ENCODE measurements at regions not wholly inside any gene's neighbourhood (a gene's known extent, or its start where the extent isn't known, plus 50 kb on each side); places are given as distances from the start of the nearest gene placed in this dataset.

DNA sequence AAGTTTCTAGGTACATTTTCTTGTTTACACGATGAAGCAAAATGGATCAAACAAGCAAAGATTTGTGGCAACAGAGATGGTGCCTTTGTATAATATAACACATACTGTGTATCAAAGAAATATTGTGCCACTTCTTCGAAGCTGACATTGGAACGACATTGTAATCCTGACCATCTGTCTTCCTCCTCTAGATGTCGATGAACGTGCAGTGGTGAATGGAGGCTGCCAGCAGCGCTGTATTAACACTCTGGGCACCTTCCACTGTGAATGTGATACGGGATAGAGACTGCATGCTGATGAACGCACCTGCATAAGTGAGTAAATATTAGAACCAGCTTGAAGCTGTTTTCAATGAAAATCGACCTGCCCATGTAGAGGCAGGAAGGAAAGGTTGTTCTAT is 613.3 kb upstream of the GOLIM4 start:
- no peak for ATAC-seq (ENCODE audit: insufficient number of reproducible peaks, low FRiP score, low read depth)

DNA sequence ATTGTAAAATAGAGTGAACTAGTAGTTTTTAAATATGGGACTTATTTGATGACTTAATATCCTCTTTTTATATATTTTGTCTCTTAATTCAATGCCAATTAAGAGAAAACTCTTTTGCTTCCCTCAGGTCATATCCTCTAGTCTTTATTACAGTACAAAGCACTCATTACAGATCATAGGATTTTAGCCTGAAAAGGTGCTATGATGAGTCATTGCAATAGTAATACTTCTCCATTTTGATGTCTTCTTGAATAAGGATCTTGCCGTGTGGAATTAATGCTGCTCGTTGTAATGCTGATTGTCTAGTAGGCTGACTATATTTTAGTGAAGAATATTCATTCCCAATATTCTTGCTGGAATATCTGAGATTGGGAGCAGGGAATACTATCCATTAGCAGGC is 612.2 kb upstream of the GOLIM4 start:
- DNase-seq (ENCODE audit: low spot score), result no peak
- Histone ChIP-seq H3K4me3 (no peak overlapping the region), H3K27ac (no peak overlapping the region), H3K9me3 (no peaks in the 10 kb centered on the region), H3K4me1 (ENCODE audit: control insufficient read depth in 1 of 2, low read depth in 2 of 2) (no peaks in the 10 kb centered on the region), H3K36me3 (no peaks in the 10 kb centered on the region), H3K27me3 (replicated peaks; ENCODE audit: insufficient read depth) (no peaks in the 10 kb centered on the region)
- TF ChIP-seq, protein P1, sequence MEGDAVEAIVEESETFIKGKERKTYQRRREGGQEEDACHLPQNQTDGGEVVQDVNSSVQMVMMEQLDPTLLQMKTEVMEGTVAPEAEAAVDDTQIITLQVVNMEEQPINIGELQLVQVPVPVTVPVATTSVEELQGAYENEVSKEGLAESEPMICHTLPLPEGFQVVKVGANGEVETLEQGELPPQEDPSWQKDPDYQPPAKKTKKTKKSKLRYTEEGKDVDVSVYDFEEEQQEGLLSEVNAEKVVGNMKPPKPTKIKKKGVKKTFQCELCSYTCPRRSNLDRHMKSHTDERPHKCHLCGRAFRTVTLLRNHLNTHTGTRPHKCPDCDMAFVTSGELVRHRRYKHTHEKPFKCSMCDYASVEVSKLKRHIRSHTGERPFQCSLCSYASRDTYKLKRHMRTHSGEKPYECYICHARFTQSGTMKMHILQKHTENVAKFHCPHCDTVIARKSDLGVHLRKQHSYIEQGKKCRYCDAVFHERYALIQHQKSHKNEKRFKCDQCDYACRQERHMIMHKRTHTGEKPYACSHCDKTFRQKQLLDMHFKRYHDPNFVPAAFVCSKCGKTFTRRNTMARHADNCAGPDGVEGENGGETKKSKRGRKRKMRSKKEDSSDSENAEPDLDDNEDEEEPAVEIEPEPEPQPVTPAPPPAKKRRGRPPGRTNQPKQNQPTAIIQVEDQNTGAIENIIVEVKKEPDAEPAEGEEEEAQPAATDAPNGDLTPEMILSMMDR (IDR thresholded peaks at IDR 0.05), result no peak
- no peak for ATAC-seq (ENCODE audit: insufficient number of reproducible peaks, low FRiP score, low read depth)

More for the DNA sequence above, 613.3 kb upstream of the GOLIM4 start:
- TF ChIP-seq, protein P1 (IDR thresholded peaks at IDR 0.05), result no peak
- no peak overlapping the region for H3K27ac ChIP-seq
- H3K36me3 ChIP-seq, result no peaks in the 10 kb centered on the region
- DNase-seq (ENCODE audit: low spot score), result no peak
- H3K4me1 ChIP-seq (ENCODE audit: control insufficient read depth in 1 of 2, low read depth in 2 of 2), result no peaks in the 10 kb centered on the region
- no peaks in the 10 kb centered on the region for H3K9me3 ChIP-seq
- H3K27me3 ChIP-seq (replicated peaks; ENCODE audit: insufficient read depth), result no peaks in the 10 kb centered on the region
- no peak overlapping the region for H3K4me3 ChIP-seq

DNA sequence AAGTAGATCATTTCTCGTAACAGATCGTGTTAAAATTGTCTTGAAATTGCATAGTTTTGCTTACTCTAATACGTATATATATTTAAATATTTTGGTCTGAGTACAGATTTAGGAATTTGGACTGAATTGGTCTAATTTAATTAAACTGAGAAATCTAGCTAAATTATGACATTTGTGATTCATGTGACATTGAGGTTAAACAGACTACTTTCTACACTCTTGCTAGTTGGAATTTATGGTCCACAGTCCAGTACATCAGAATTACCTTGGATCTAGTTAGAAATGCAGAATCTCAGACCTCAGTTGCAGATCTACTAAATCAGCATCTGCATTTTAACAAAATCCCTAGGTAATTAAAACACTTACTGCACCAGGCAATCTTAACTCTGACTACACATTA is 609.7 kb upstream of the GOLIM4 start:
- Histone ChIP-seq H3K27me3 (replicated peaks; ENCODE audit: insufficient read depth) (no peaks in the 10 kb centered on the region), H3K4me1 (ENCODE audit: control insufficient read depth in 1 of 2, low read depth in 2 of 2) (no peaks in the 10 kb centered on the region), H3K27ac (no peak overlapping the region), H3K4me3 (no peak overlapping the region), H3K9me3 (no peaks in the 10 kb centered on the region), H3K36me3 (no peaks in the 10 kb centered on the region)
- TF ChIP-seq, protein P1 (IDR thresholded peaks at IDR 0.05), result no peak
- ATAC-seq (ENCODE audit: insufficient number of reproducible peaks, low FRiP score, low read depth), result no peak
- no peak for DNase-seq (ENCODE audit: low spot score)

DNA sequence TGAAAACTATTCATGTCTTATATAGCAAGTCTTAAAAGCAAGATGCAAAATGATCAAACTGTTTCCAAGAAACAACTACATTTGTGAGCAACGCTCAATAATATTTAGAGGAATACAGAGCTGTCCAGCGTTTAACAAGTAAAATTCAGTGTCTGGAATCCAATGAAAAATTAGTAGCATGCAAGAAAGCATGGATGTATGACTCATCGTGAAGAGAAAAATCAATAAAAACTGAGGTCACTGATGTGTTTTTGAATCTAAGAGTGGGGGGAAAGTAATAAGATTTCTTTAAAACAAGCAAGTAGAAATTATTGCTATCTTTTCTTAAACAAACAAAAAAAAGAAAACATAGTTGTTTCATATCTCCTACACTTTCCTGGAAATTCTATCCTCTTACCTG is 600.3 kb upstream of the GOLIM4 start:
- Histone ChIP-seq H3K4me1 (ENCODE audit: control insufficient read depth in 1 of 2, low read depth in 2 of 2) (no peaks in the 10 kb centered on the region), H3K27me3 (replicated peaks; ENCODE audit: insufficient read depth) (no peaks in the 10 kb centered on the region), H3K4me3 (no peak overlapping the region), H3K9me3 (no peaks in the 10 kb centered on the region), H3K36me3 (no peaks in the 10 kb centered on the region), H3K27ac (no peak overlapping the region)
- TF ChIP-seq, protein P1 (IDR thresholded peaks at IDR 0.05), result no peak
- ATAC-seq (ENCODE audit: insufficient number of reproducible peaks, low FRiP score, low read depth) (no peak), DNase-seq (ENCODE audit: low spot score) (no peak)

DNA sequence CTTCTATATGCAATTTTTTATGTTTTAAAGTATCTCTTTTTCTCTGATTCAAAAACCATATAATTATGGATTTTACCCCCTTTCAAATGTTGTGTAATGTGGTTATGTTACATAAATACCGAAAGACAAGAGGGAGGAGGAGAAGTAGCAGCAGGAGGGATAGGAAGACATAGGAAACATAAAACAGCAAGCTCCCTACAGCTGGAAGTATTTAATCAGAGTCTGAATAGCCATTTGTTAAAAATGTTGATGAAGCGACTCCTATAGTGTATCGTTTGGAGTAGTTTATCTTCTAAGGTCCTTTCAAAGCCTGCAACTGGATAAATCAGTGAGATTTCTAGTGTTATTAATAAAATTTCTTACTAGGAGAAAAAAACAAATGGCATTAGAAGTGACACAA is 598.1 kb upstream of the GOLIM4 start:
- TF ChIP-seq, protein P1 (IDR thresholded peaks at IDR 0.05), result no peak
- Histone ChIP-seq H3K4me3 (no peak overlapping the region), H3K4me1 (ENCODE audit: control insufficient read depth in 1 of 2, low read depth in 2 of 2) (no peaks in the 10 kb centered on the region), H3K36me3 (no peaks in the 10 kb centered on the region), H3K27me3 (replicated peaks; ENCODE audit: insufficient read depth) (no peaks in the 10 kb centered on the region), H3K9me3 (no peaks in the 10 kb centered on the region), H3K27ac (no peak overlapping the region)
- no peak for DNase-seq (ENCODE audit: low spot score)
- ATAC-seq (ENCODE audit: insufficient number of reproducible peaks, low FRiP score, low read depth), result no peak
